Right lobe of liver (tissue), 6 donors: ENCODE measurements at regions not wholly inside any gene's neighbourhood (a gene's known extent, or its start where the extent isn't known, plus 50 kb on each side); places are given as distances from the start of the nearest gene placed in this dataset.

Source experiments
- ATAC-seq, 4 donors: fragments of 200-7000 bp; cut with Tn5 transposase; one replicate each; pipeline ENCODE4 v1.9.1; 2020; ENCODE audit warnings: mild to moderate bottlenecking in 4 of 4, moderate library complexity in 4 of 4
- DNase-seq, 3 donors: peaks; one replicate each; pipeline ENCODE4 v3.0.0-alpha.2; 2020
- H3K27ac ChIP-seq, 3 donors: fragments of 200-600 bp; one replicate each; pipeline ENCODE4 v1.8.0; 2022
- H3K27me3 ChIP-seq, 2 donors: fragments of 200-600 bp; one replicate each; pipeline ENCODE4 v1.8.0; 2022
- H3K36me3 ChIP-seq, 4 donors: fragments of 200-600 bp; sonication (generic) in 1 of 4; one replicate each; pipeline versions ENCODE4 v1.5.1 to v1.8.0; 2017 to 2022; ENCODE audit warnings: control low read depth in 1 of 4
- H3K4me1 ChIP-seq, 4 donors: fragments of 200-600 bp; sonication (generic) in 1 of 4; one replicate each; pipeline versions ENCODE4 v1.5.1 to v1.8.0; 2017 to 2022; ENCODE audit warnings: control low read depth in 1 of 4
- H3K4me3 ChIP-seq, 3 donors: fragments of 200-600 bp; one replicate each; pipeline ENCODE4 v1.8.0; 2022
- H3K9me3 ChIP-seq, 4 donors: fragments of 200-600 bp; sonication (generic) in 1 of 4; one replicate each; pipeline versions ENCODE4 v1.5.1 to v1.8.0; 2017 to 2022; ENCODE audit warnings: control low read depth in 1 of 4
- CTCF ChIP-seq, 4 donors: fragments of 200-600 bp in 3 of 4; fragments of 450-650 bp in 1 of 4; IDR thresholded peaks; one replicate each; pipeline versions ENCODE4 v1.5.1 to v1.8.0; 2016 to 2022; ENCODE audit warnings: antibody characterized with exemption in 4 of 4, mild to moderate bottlenecking in 2 of 4
- POLR2A ChIP-seq: fragments of 450-650 bp; IDR thresholded peaks from one replicate; pipeline ENCODE4 v1.6.1; 2017; ENCODE audit warnings: antibody characterized with exemption, mild to moderate bottlenecking
- WGBS: methylation state at CpG from one replicate; pipeline ENCODE4 v1.1.6; 2018; ENCODE audit warnings: low coverage, low lambda C conversion rate; ENCODE audit not compliant: insufficient coverage; ENCODE audit errors: missing lambda C conversion rate; 5-methylcytosine and 5-hydroxymethylcytosine counted together
- intact Hi-C, 2 donors: fragments of 100-400 bp; cut with DNase I; formaldehyde crosslinking; loops; one replicate each; pipeline versions ENCODE4 v1.11.2 to v1.14.1; 2022
- donor health status: DM: no; HTN: yes; CAD: no.
- donor health status: DM: no; HTN: no; CAD: no.
- donor health status: DM: no; HTN: no; CAD: no.
- donor health status: DM: no; HTN: yes; CAD: no.
- donor health status: DM: no; HTN: yes; CAD: no.

GRCh38 chr16:61050547-61050946 is 985.7 kb downstream of the CDH8 start:
- H3K27me3 ChIP-seq, result no peaks in the 10 kb centered on the region
- 46% methylated on average over 5 of the region's 11 CpGs for WGBS
- H3K9me3 ChIP-seq, result no peaks in the 10 kb centered on the region
- no peak overlapping the region for H3K4me3 ChIP-seq
- no peak overlapping the region for H3K27ac ChIP-seq
- ATAC-seq (peak in 1 of 4 donors; percentile 40), DNase-seq (peak in 1 of 3 donors; percentile 15)
- TF ChIP-seq CTCF (IDR thresholded peaks at IDR 0.05) (no peak), POLR2A (no peak)
- intact Hi-C loops, result no loop called here
- H3K36me3 ChIP-seq, result no peaks in the 10 kb centered on the region
- H3K4me1 ChIP-seq, result no peaks in the 10 kb centered on the region

- intact Hi-C loops, result no loop called here
- Histone ChIP-seq H3K9me3 (no peaks in the 10 kb centered on the region), H3K36me3 (no peaks in the 10 kb centered on the region), H3K4me1 (no peaks in the 10 kb centered on the region), H3K27ac (no peak overlapping the region), H3K4me3 (no peak overlapping the region), H3K27me3 (no peaks in the 10 kb centered on the region)
- DNase-seq (no peak), ATAC-seq (no peak)
- no peak for TF ChIP-seq POLR2A
- TF ChIP-seq CTCF (IDR thresholded peaks at IDR 0.05), result no peak
- 20% methylated on average over 4 of the region's 4 CpGs for WGBS
These were observed 990.3 kb downstream of the CDH8 start for GRCh38 chr16:61045931-61046330.

GRCh38 chr16:61042737-61043136 is 993.5 kb downstream of the CDH8 start:
- 22% methylated on average over 3 of the region's 3 CpGs for WGBS
- H3K27me3 ChIP-seq, result no peaks in the 10 kb centered on the region
- no peak overlapping the region for H3K27ac ChIP-seq
- no peak overlapping the region for H3K4me3 ChIP-seq
- DNase-seq, result no peak
- ATAC-seq, result no peak
- TF ChIP-seq POLR2A (no peak), CTCF (IDR thresholded peaks at IDR 0.05) (no peak)
- intact Hi-C loops, result no loop called here
- no peaks in the 10 kb centered on the region for H3K4me1 ChIP-seq
- no peaks in the 10 kb centered on the region for H3K36me3 ChIP-seq
- no peaks in the 10 kb centered on the region for H3K9me3 ChIP-seq

GRCh38 chr16:61030616-61031015 is 1005.6 kb downstream of the CDH8 start:
- Histone ChIP-seq H3K36me3 (no peaks in the 10 kb centered on the region), H3K27ac (no peak overlapping the region), H3K4me3 (no peak overlapping the region), H3K27me3 (no peaks in the 10 kb centered on the region), H3K4me1 (no peaks in the 10 kb centered on the region), H3K9me3 (no peaks in the 10 kb centered on the region)
- ATAC-seq (no peak), DNase-seq (no peak)
- 68% methylated on average over 3 of the region's 8 CpGs for WGBS
- intact Hi-C loops, result loop anchor here in 1 of 2 donors (10.0 kb wide), 1 partner anchor 56 kb away; no protein-coding TSS in a partner anchor
- TF ChIP-seq POLR2A (no peak), CTCF (IDR thresholded peaks at IDR 0.05) (no peak)
